H1 (cell line): ENCODE measurements at regions not wholly inside any gene's neighbourhood (a gene's known extent, or its start where the extent isn't known, plus 50 kb on each side); places are given as distances from the start of the nearest gene placed in this dataset.
"Not testable (repeated sequence)": the region's sequence is repeated elsewhere in the genome, so short reads cannot be mapped to it uniquely, and the experiment has no call there.

Experiments used
- CTCF ChIA-PET: fragments of 300-600 bp; sonication (Branson Sonifier 250); formaldehyde crosslinking; loops from one replicate; lab custom pipeline; 2021; ENCODE audit not compliant: partially characterized antibody; lab: Charles Lee
- POLR2A ChIA-PET: fragments of 300-600 bp; sonication (Branson Sonifier 250); formaldehyde crosslinking; loops from one replicate; lab custom pipeline; 2021; ENCODE audit warnings: inconsistent platforms; ENCODE audit not compliant: partially characterized antibody; lab: Charles Lee
- DNase-seq, 2 experiments: peaks; one replicate each; pipeline versions ENCODE4 v3.0.0 to v3.0.0-alpha.2; 2010 to 2022; ENCODE audit warnings: low spot score in 2 of 2, low read depth in 1 of 2, mixed read lengths in 1 of 2
- FAIRE-seq: peaks from 2 replicates; lab custom pipeline; 2011; peaks lifted over from hg19 to GRCh38; lab: Jason Lieb, UNC
- H2AFZ ChIP-seq: 2 replicates; pipeline ENCODE4 v1.8.1; 2012; ENCODE audit warnings: low read length, inconsistent platforms
- H2AK5ac ChIP-seq: 2 replicates; pipeline ENCODE4 v1.6.1; 2013; ENCODE audit warnings: low read depth, low read length
- H2BK120ac ChIP-seq: replicated peaks from 2 replicates; pipeline ENCODE3; 2013; ENCODE audit warnings: low read depth, low read length, inconsistent platforms
- H2BK12ac ChIP-seq: 2 replicates; pipeline ENCODE4 v1.6.1; 2013; ENCODE audit warnings: low read depth, low read length
- H2BK15ac ChIP-seq: 2 replicates; pipeline ENCODE4 v1.6.1; 2013; ENCODE audit warnings: low read length
- H2BK20ac ChIP-seq: 2 replicates; pipeline ENCODE4 v1.6.1; 2013; ENCODE audit warnings: low read length
- H2BK5ac ChIP-seq: 2 replicates; pipeline ENCODE4 v1.6.1; 2013; ENCODE audit warnings: low read depth, low read length
- H3K14ac ChIP-seq: 2 replicates; pipeline ENCODE4 v1.6.1; 2013; ENCODE audit warnings: inconsistent platforms; ENCODE audit not compliant: insufficient read length
- H3K18ac ChIP-seq: 2 replicates; pipeline ENCODE4 v1.6.1; 2013; ENCODE audit warnings: low read length; ENCODE audit errors: extremely low read depth
- H3K23ac ChIP-seq: 2 replicates; pipeline ENCODE4 v1.6.1; 2013; ENCODE audit warnings: inconsistent platforms; ENCODE audit not compliant: insufficient read length
- H3K23me2 ChIP-seq: 2 replicates; pipeline ENCODE4 v1.6.1; 2013; ENCODE audit warnings: low read depth, low read length
- H3K27ac ChIP-seq: 2 replicates; pipeline ENCODE4 v1.6.1; 2011; ENCODE audit warnings: low read depth, low read length, inconsistent platforms
- H3K27me3 ChIP-seq, 4 experiments: replicated peaks in 1 of 4; 1 replicate in 1 of 4; 2 replicates in 3 of 4; pipeline versions ENCODE4 v1.6.1 to v1.8.1; 2011 to 2013; ENCODE audit warnings: low read length in 3 of 4, mild to moderate bottlenecking in 3 of 4, inconsistent platforms in 2 of 4, mixed read lengths in 2 of 4, moderate library complexity in 1 of 4; ENCODE audit not compliant: control insufficient read depth in 3 of 4, insufficient read depth in 3 of 4; ENCODE audit errors: extremely low read depth in 1 of 4
- H3K36me3 ChIP-seq, 4 experiments: 2 replicates each; pipeline versions ENCODE4 v1.6.1 to v1.8.1; 2011 to 2013; ENCODE audit warnings: mild to moderate bottlenecking in 4 of 4, low read length in 3 of 4, moderate library complexity in 2 of 4, control low read depth in 1 of 4, inconsistent platforms in 1 of 4; ENCODE audit not compliant: insufficient read depth in 4 of 4, control insufficient read depth in 2 of 4
- H3K4ac ChIP-seq: replicated peaks from 2 replicates; pipeline ENCODE3; 2013; ENCODE audit warnings: low read length, low read depth, mixed read lengths, inconsistent platforms; ENCODE audit not compliant: insufficient read length
- H3K4me1 ChIP-seq, 4 experiments: replicated peaks in 1 of 4; 1 replicate in 1 of 4; 2 replicates in 3 of 4; pipeline versions ENCODE4 v1.6.1 to v1.8.1; 2011 to 2013; ENCODE audit warnings: low read length in 3 of 4, inconsistent platforms in 2 of 4, mixed read lengths in 1 of 4; ENCODE audit not compliant: insufficient read depth in 4 of 4, control insufficient read depth in 3 of 4
- H3K4me2 ChIP-seq, 2 experiments: 2 replicates each; pipeline versions ENCODE4 v1.6.1 to v1.8.1; 2011 to 2013; ENCODE audit warnings: low read depth in 2 of 2, low read length in 2 of 2, control low read depth in 1 of 2, inconsistent platforms in 1 of 2, mild to moderate bottlenecking in 1 of 2; ENCODE audit not compliant: insufficient read depth in 1 of 2
- H3K4me3 ChIP-seq, 4 experiments: fragments of 200-600, 300-600 bp in 1 of 4; sonication (generic), shearing (Covaris generic), sonication (Bioruptor Twin) in 1 of 4; 2 replicates each; pipeline versions ENCODE4 v1.5.1 to v1.8.1; 2011 to 2016; ENCODE audit warnings: low read length in 4 of 4, low read depth in 3 of 4, control low read depth in 2 of 4, inconsistent platforms in 2 of 4, mild to moderate bottlenecking in 2 of 4, mixed read lengths in 1 of 4, moderate library complexity in 1 of 4; ENCODE audit not compliant: insufficient read depth in 2 of 4; ENCODE audit errors: extremely low read depth in 1 of 4
- H3K56ac ChIP-seq: replicated peaks from 2 replicates; pipeline ENCODE3; 2013; ENCODE audit warnings: low read depth, mild to moderate bottlenecking, mixed read lengths, low read length, inconsistent platforms; ENCODE audit not compliant: insufficient read length
- H3K79me1 ChIP-seq: 2 replicates; pipeline ENCODE4 v1.6.1; 2013; ENCODE audit warnings: low read depth, low read length, control low read depth
- H3K79me2 ChIP-seq, 2 experiments: 2 replicates each; pipeline versions ENCODE4 v1.6.1 to v1.8.1; 2012 to 2013; ENCODE audit warnings: low read length in 2 of 2, mild to moderate bottlenecking in 2 of 2, inconsistent platforms in 1 of 2; ENCODE audit not compliant: insufficient read depth in 2 of 2, control insufficient read depth in 1 of 2
- H3K9ac ChIP-seq, 4 experiments: replicated peaks in 1 of 4; 1 replicate in 1 of 4; 2 replicates in 3 of 4; pipeline versions ENCODE4 v1.6.1 to v1.8.1; 2011 to 2013; ENCODE audit warnings: low read depth in 3 of 4, low read length in 3 of 4, control low read depth in 2 of 4, mild to moderate bottlenecking in 2 of 4, moderate library complexity in 2 of 4, inconsistent platforms in 1 of 4; ENCODE audit errors: extremely low read depth in 1 of 4
- H3K9me3 ChIP-seq, 2 experiments: 2 replicates each; pipeline versions ENCODE4 v1.6.1 to v1.8.1; 2012 to 2013; ENCODE audit warnings: mild to moderate bottlenecking in 2 of 2, moderate library complexity in 2 of 2, control low read depth in 1 of 2, inconsistent platforms in 1 of 2, low read depth in 1 of 2, low read length in 1 of 2, mixed read lengths in 1 of 2; ENCODE audit not compliant: insufficient read depth in 2 of 2
- H4K20me1 ChIP-seq, 2 experiments: replicated peaks in 1 of 2; 2 replicates each; pipeline versions ENCODE3 to v1.8.1; 2011 to 2013; ENCODE audit warnings: inconsistent platforms in 2 of 2, low read length in 2 of 2, mild to moderate bottlenecking in 1 of 2; ENCODE audit not compliant: insufficient read depth in 2 of 2, control insufficient read depth in 1 of 2
- H4K5ac ChIP-seq: 2 replicates; pipeline ENCODE4 v1.6.1; 2013; ENCODE audit warnings: low read length, low read depth, mixed read lengths, inconsistent platforms; ENCODE audit not compliant: insufficient read length
- H4K8ac ChIP-seq: 2 replicates; pipeline ENCODE4 v1.8.0; 2013; ENCODE audit warnings: mild to moderate bottlenecking, moderate library complexity, low read length, inconsistent platforms; ENCODE audit not compliant: insufficient read depth; ENCODE audit errors: extremely low read depth
- H4K91ac ChIP-seq: replicated peaks from 2 replicates; pipeline ENCODE3; 2013; ENCODE audit warnings: low read length, mixed read lengths, inconsistent platforms; ENCODE audit not compliant: insufficient read length
- WGBS, 2 experiments: shearing (Covaris generic) in 1 of 2; methylation state at CpG; one replicate each; pipeline versions ENCODE4 v1.1.6 to v1.1.7; 2013 to 2015; ENCODE audit warnings: low lambda C conversion rate in 2 of 2, mixed read lengths in 2 of 2, inconsistent platforms in 1 of 2, low coverage in 1 of 2, missing lambda C conversion rate in 1 of 2; ENCODE audit not compliant: insufficient replicate concordance in 2 of 2, insufficient coverage in 1 of 2, insufficient read length in 1 of 2; ENCODE audit errors: extremely low coverage in 1 of 2, missing lambda C conversion rate in 1 of 2; 5-methylcytosine and 5-hydroxymethylcytosine counted together

DNA sequence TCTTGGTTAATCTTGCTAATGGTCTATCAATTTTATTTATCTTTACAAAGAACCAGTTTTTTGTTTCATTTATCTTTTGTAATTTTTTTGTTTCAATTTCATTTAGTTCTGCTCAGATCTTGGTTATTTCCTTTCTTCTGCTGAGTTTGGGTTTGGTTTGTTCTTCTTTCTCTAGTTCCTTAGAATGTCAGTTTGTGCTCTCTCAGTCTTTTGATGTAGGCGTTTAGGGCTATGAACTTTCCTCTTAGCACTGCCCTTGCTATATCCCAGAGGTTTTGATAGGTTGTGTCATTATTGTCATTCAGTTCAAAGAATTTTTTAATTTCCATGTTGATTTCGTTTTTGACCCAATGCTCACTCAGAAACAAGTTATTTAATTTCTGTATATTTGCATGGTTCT lies 97.1 kb upstream of the CHST15 start:
- H3K79me1 ChIP-seq, POLR2A ChIA-PET, H2BK12ac ChIP-seq, FAIRE-seq, H2BK5ac ChIP-seq, H3K23me2 ChIP-seq, H4K20me1 ChIP-seq, H3K4me2 ChIP-seq, H3K4ac ChIP-seq, H2AFZ ChIP-seq, H3K36me3 ChIP-seq, H2AK5ac ChIP-seq, H3K4me3 ChIP-seq, H2BK15ac ChIP-seq, H3K56ac ChIP-seq, DNase-seq, H3K27me3 ChIP-seq, H3K14ac ChIP-seq, H3K9me3 ChIP-seq, H4K91ac ChIP-seq, H3K4me1 ChIP-seq, H2BK120ac ChIP-seq, H3K23ac ChIP-seq, H3K18ac ChIP-seq, H3K79me2 ChIP-seq, H4K8ac ChIP-seq, H3K27ac ChIP-seq, H4K5ac ChIP-seq, H2BK20ac ChIP-seq, H3K9ac ChIP-seq: not testable (repeated sequence)
- CTCF ChIA-PET = interaction anchor here (0.8 kb wide), 1 partner anchor 163 kb away, joined by 3 read pairs; no protein-coding TSS in a partner anchor
- WGBS, 2 experiments = 78% methylated on average over 2 of the region's 2 CpGs; no CpG with 5 or more reads in 1 of the 2 experiments
